A673 (cell line): ENCODE measurements at regions not wholly inside any gene's neighbourhood (a gene's known extent, or its start where the extent isn't known, plus 50 kb on each side); places are given as distances from the start of the nearest gene placed in this dataset.

Source experiments
- BruUV-seq: library from RNA; stranded (reverse); fragments of 400-500 nt; replicated peaks from 2 replicates; lab custom pipeline; 2021; lab: Mats Ljungman, UMichigan
- CTCF ChIA-PET: fragments of 300-600 bp; sonication (Branson Sonifier 250); formaldehyde crosslinking; loops from one replicate; lab custom pipeline; 2022; ENCODE audit warnings: antibody characterized with exemption; lab: Charles Lee
- POLR2A ChIA-PET: fragments of 300-600 bp; sonication (Branson Sonifier 250); formaldehyde crosslinking; loops from one replicate; lab custom pipeline; 2022; ENCODE audit warnings: antibody characterized with exemption; ENCODE audit not compliant: low non-redundant PET; lab: Charles Lee
- DNase-seq: peaks from one replicate; pipeline ENCODE4 v3.0.0-alpha.2; 2015; ENCODE audit warnings: low spot score
- H3K27ac ChIP-seq: fragments of 200-600 bp; sonication (generic); 2 replicates; pipeline ENCODE4 v1.5.1; 2016; ENCODE audit warnings: mixed run types, low read depth, mild to moderate bottlenecking, mixed read lengths, antibody characterized with exemption, low read length; ENCODE audit not compliant: poor library complexity, severe bottlenecking
- H3K27me3 ChIP-seq: fragments of 200-600 bp; sonication (generic); replicated peaks from 2 replicates; pipeline ENCODE4 v1.6.1; 2017; ENCODE audit warnings: mixed run types, low read depth, mild to moderate bottlenecking, mixed read lengths, antibody characterized with exemption, low read length; ENCODE audit not compliant: insufficient read depth, poor library complexity
- H3K36me3 ChIP-seq: fragments of 200-600 bp; sonication (generic); 2 replicates; pipeline ENCODE4 v1.6.1; 2016; ENCODE audit warnings: mixed run types, mild to moderate bottlenecking, mixed read lengths, antibody characterized with exemption, low read length; ENCODE audit not compliant: insufficient read depth, poor library complexity, severe bottlenecking
- H3K4me1 ChIP-seq: fragments of 200-600 bp; sonication (generic); 2 replicates; pipeline ENCODE4 v1.6.1; 2017; ENCODE audit warnings: mixed run types, mild to moderate bottlenecking, mixed read lengths, antibody characterized with exemption, low read length; ENCODE audit not compliant: insufficient read depth, poor library complexity, severe bottlenecking
- H3K4me3 ChIP-seq: fragments of 200-600 bp; sonication (generic); 2 replicates; pipeline ENCODE4 v1.5.1; 2016; ENCODE audit warnings: low read depth, mixed run types, mild to moderate bottlenecking, mixed read lengths, low read length; ENCODE audit not compliant: poor library complexity, severe bottlenecking
- H3K9me3 ChIP-seq: fragments of 200-600 bp; sonication (generic); 2 replicates; pipeline ENCODE4 v1.6.1; 2016; ENCODE audit warnings: mixed run types, low read depth, mild to moderate bottlenecking, mixed read lengths, antibody characterized with exemption, low read length; ENCODE audit not compliant: poor library complexity, severe bottlenecking
- EZH2 ChIP-seq: fragments of 200-600 bp; sonication (generic); IDR thresholded peaks from 2 replicates; pipeline ENCODE4 v1.6.1; 2017; ENCODE audit warnings: borderline replicate concordance, low read depth, mild to moderate bottlenecking, mixed read lengths, antibody characterized with exemption, low read length; ENCODE audit not compliant: poor library complexity, severe bottlenecking
- intact Hi-C: fragments of 100-400 bp; cut with micrococcal nuclease; formaldehyde crosslinking; loops from one replicate; pipeline ENCODE4 v1.10.0; 2022; ENCODE audit not compliant: unreplicated experiment
- TF ChIP-seq, protein P1 (sequence below): fragments of 300-800, 200-600 bp; sonication (generic); conservative IDR thresholded peaks from 2 replicates; pipeline ENCODE4 v1.5.1; 2017; ENCODE audit warnings: low read depth, mild to moderate bottlenecking, antibody characterized with exemption, low read length, moderate library complexity, mixed read lengths

GRCh38 chr10:108360187-108360586 is 1195.7 kb upstream of the SORCS1 start:
- intact Hi-C loops = no loop called here
- no peak overlapping the region for H3K4me3 ChIP-seq
- ChIA-PET POLR2A (no interaction called here), CTCF (no interaction called here)
- H3K27me3 ChIP-seq = no peaks in the 10 kb centered on the region
- H3K27ac ChIP-seq = no peak overlapping the region
- no peak for TF ChIP-seq EZH2
- TF ChIP-seq, protein P1, sequence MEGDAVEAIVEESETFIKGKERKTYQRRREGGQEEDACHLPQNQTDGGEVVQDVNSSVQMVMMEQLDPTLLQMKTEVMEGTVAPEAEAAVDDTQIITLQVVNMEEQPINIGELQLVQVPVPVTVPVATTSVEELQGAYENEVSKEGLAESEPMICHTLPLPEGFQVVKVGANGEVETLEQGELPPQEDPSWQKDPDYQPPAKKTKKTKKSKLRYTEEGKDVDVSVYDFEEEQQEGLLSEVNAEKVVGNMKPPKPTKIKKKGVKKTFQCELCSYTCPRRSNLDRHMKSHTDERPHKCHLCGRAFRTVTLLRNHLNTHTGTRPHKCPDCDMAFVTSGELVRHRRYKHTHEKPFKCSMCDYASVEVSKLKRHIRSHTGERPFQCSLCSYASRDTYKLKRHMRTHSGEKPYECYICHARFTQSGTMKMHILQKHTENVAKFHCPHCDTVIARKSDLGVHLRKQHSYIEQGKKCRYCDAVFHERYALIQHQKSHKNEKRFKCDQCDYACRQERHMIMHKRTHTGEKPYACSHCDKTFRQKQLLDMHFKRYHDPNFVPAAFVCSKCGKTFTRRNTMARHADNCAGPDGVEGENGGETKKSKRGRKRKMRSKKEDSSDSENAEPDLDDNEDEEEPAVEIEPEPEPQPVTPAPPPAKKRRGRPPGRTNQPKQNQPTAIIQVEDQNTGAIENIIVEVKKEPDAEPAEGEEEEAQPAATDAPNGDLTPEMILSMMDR = no peak
- H3K4me1 ChIP-seq = no peaks in the 10 kb centered on the region
- DNase-seq = no peak
- H3K9me3 ChIP-seq = no peaks in the 10 kb centered on the region
- no TSS peak for BruUV-seq
- no peaks in the 10 kb centered on the region for H3K36me3 ChIP-seq

- no TSS peak for BruUV-seq
- POLR2A ChIA-PET = no interaction called here
- no peak overlapping the region for H3K27ac ChIP-seq
Observed at GRCh38 chr10:108358912-108359311, 1194.4 kb upstream of the SORCS1 start.

GRCh38 chr10:108352771-108353170 is 1188.3 kb upstream of the SORCS1 start:
- ChIA-PET POLR2A (no interaction called here), CTCF (no interaction called here)
- no peaks in the 10 kb centered on the region for H3K9me3 ChIP-seq
- H3K4me1 ChIP-seq = no peaks in the 10 kb centered on the region
- no peak for TF ChIP-seq EZH2
- TF ChIP-seq, protein P1 = no peak
- H3K27me3 ChIP-seq = no peaks in the 10 kb centered on the region
- intact Hi-C loops = no loop called here
- DNase-seq = no peak
- no peaks in the 10 kb centered on the region for H3K36me3 ChIP-seq
- H3K27ac ChIP-seq = no peak overlapping the region
- BruUV-seq = no TSS peak
- no peak overlapping the region for H3K4me3 ChIP-seq

More at GRCh38 chr10:108358912-108359311, 1194.4 kb upstream of the SORCS1 start:
- Histone ChIP-seq H3K4me3 (no peak overlapping the region), H3K4me1 (no peaks in the 10 kb centered on the region), H3K27me3 (no peaks in the 10 kb centered on the region), H3K36me3 (no peaks in the 10 kb centered on the region), H3K9me3 (no peaks in the 10 kb centered on the region)
- intact Hi-C loops = no loop called here
- CTCF ChIA-PET = no interaction called here
- DNase-seq = peak; percentile 47
- TF ChIP-seq, protein P1 = 0 out of 2 replicates have a peak, but pooled peaks have one; percentile 13
- no peak for TF ChIP-seq EZH2
